Mucosa of descending colon (tissue), 3 donors: ENCODE measurements at regions not wholly inside any gene's neighbourhood (a gene's known extent, or its start where the extent isn't known, plus 50 kb on each side); places are given as distances from the start of the nearest gene placed in this dataset.

ENCODE experiments used
- ATAC-seq: fragments of 200-7000 bp; cut with Tn5 transposase; one replicate; pipeline ENCODE4 v1.9.1; 2020; ENCODE audit warnings: mild to moderate bottlenecking, moderate library complexity
- DNase-seq, 3 donors: peaks; one replicate each; pipeline ENCODE4 v3.0.0-alpha.2; 2020
- H3K36me3 ChIP-seq: fragments of 200-600 bp; one replicate; pipeline ENCODE4 v1.8.0; 2021; ENCODE audit warnings: low read depth, mild to moderate bottlenecking
- H3K4me1 ChIP-seq: fragments of 200-600 bp; one replicate; pipeline ENCODE4 v1.8.0; 2021; ENCODE audit warnings: low read depth, mild to moderate bottlenecking
- H3K4me3 ChIP-seq: fragments of 200-600 bp; one replicate; pipeline ENCODE4 v1.8.0; 2021; ENCODE audit warnings: mild to moderate bottlenecking
- H3K9me3 ChIP-seq: fragments of 200-600 bp; one replicate; pipeline ENCODE4 v1.8.0; 2021; ENCODE audit warnings: mild to moderate bottlenecking
- CTCF ChIP-seq: fragments of 200-600 bp; IDR thresholded peaks from one replicate; pipeline ENCODE4 v1.8.0; 2022; ENCODE audit warnings: antibody characterized with exemption, mild to moderate bottlenecking
- intact Hi-C, 2 donors: fragments of 100-400 bp; cut with DNase I in 1 of 2; cut with micrococcal nuclease in 1 of 2; formaldehyde crosslinking; loops; one replicate each; pipeline versions ENCODE4 v1.11.0 to v1.11.1; 2022; cut with DNase I, micrococcal nuclease
- donor health status: DM: no; HTN: no; CAD: no; lungs with moderate emphysema.
- donor health status: DM: no; HTN: no; CAD: no.
- donor health status: DM: no; HTN: yes; CAD: no.

GRCh38 chr1:78836726-78837125 lies 169.8 kb downstream of the ADGRL4 start:
- TF ChIP-seq CTCF, result no peak
- Histone ChIP-seq H3K4me1 (no peaks in the 10 kb centered on the region), H3K36me3 (no peaks in the 10 kb centered on the region), H3K9me3 (no peaks in the 10 kb centered on the region), H3K4me3 (no peak overlapping the region)
- intact Hi-C loops, result no loop called here
- no peak for DNase-seq
- ATAC-seq, result no peak

GRCh38 chr1:78839704-78840277 lies 166.7 kb downstream of the ADGRL4 start:
- H3K4me1 ChIP-seq, result no peaks in the 10 kb centered on the region
- H3K36me3 ChIP-seq, result no peaks in the 10 kb centered on the region
- DNase-seq (peak in 1 of 3 donors; percentile 65), ATAC-seq (peak; percentile 38)
- no peak overlapping the region for H3K4me3 ChIP-seq
- H3K9me3 ChIP-seq, result no peaks in the 10 kb centered on the region
- intact Hi-C loops, result loop anchor here in 1 of 2 donors (5.0 kb wide), 1 partner anchor 513 kb away; no protein-coding TSS in a partner anchor
- peak; percentile 21 for TF ChIP-seq CTCF
